H1 (cell line): ENCODE measurements at regions not wholly inside any gene's neighbourhood (a gene's known extent, or its start where the extent isn't known, plus 50 kb on each side); places are given as distances from the start of the nearest gene placed in this dataset.

Source experiments
- CTCF ChIA-PET: fragments of 300-600 bp; sonication (Branson Sonifier 250); formaldehyde crosslinking; loops from one replicate; lab custom pipeline; 2021; ENCODE audit not compliant: partially characterized antibody; lab: Charles Lee
- POLR2A ChIA-PET: fragments of 300-600 bp; sonication (Branson Sonifier 250); formaldehyde crosslinking; loops from one replicate; lab custom pipeline; 2021; ENCODE audit warnings: inconsistent platforms; ENCODE audit not compliant: partially characterized antibody; lab: Charles Lee
- DNase-seq, 2 experiments: peaks; one replicate each; pipeline versions ENCODE4 v3.0.0 to v3.0.0-alpha.2; 2010 to 2022; ENCODE audit warnings: low spot score in 2 of 2, low read depth in 1 of 2, mixed read lengths in 1 of 2
- FAIRE-seq: peaks from 2 replicates; lab custom pipeline; 2011; peaks lifted over from hg19 to GRCh38; lab: Jason Lieb, UNC
- H2AFZ ChIP-seq: 2 replicates; pipeline ENCODE4 v1.8.1; 2012; ENCODE audit warnings: low read length, inconsistent platforms
- H2AK5ac ChIP-seq: 2 replicates; pipeline ENCODE4 v1.6.1; 2013; ENCODE audit warnings: low read depth, low read length
- H2BK120ac ChIP-seq: replicated peaks from 2 replicates; pipeline ENCODE3; 2013; ENCODE audit warnings: low read depth, low read length, inconsistent platforms
- H2BK12ac ChIP-seq: 2 replicates; pipeline ENCODE4 v1.6.1; 2013; ENCODE audit warnings: low read depth, low read length
- H2BK15ac ChIP-seq: 2 replicates; pipeline ENCODE4 v1.6.1; 2013; ENCODE audit warnings: low read length
- H2BK20ac ChIP-seq: 2 replicates; pipeline ENCODE4 v1.6.1; 2013; ENCODE audit warnings: low read length
- H2BK5ac ChIP-seq: 2 replicates; pipeline ENCODE4 v1.6.1; 2013; ENCODE audit warnings: low read depth, low read length
- H3K14ac ChIP-seq: 2 replicates; pipeline ENCODE4 v1.6.1; 2013; ENCODE audit warnings: inconsistent platforms; ENCODE audit not compliant: insufficient read length
- H3K18ac ChIP-seq: 2 replicates; pipeline ENCODE4 v1.6.1; 2013; ENCODE audit warnings: low read length; ENCODE audit errors: extremely low read depth
- H3K23ac ChIP-seq: 2 replicates; pipeline ENCODE4 v1.6.1; 2013; ENCODE audit warnings: inconsistent platforms; ENCODE audit not compliant: insufficient read length
- H3K23me2 ChIP-seq: 2 replicates; pipeline ENCODE4 v1.6.1; 2013; ENCODE audit warnings: low read depth, low read length
- H3K27ac ChIP-seq: 2 replicates; pipeline ENCODE4 v1.6.1; 2011; ENCODE audit warnings: low read depth, low read length, inconsistent platforms
- H3K27me3 ChIP-seq, 4 experiments: replicated peaks in 1 of 4; 1 replicate in 1 of 4; 2 replicates in 3 of 4; pipeline versions ENCODE4 v1.6.1 to v1.8.1; 2011 to 2013; ENCODE audit warnings: low read length in 3 of 4, mild to moderate bottlenecking in 3 of 4, inconsistent platforms in 2 of 4, mixed read lengths in 2 of 4, moderate library complexity in 1 of 4; ENCODE audit not compliant: control insufficient read depth in 3 of 4, insufficient read depth in 3 of 4; ENCODE audit errors: extremely low read depth in 1 of 4
- H3K36me3 ChIP-seq, 4 experiments: 2 replicates each; pipeline versions ENCODE4 v1.6.1 to v1.8.1; 2011 to 2013; ENCODE audit warnings: mild to moderate bottlenecking in 4 of 4, low read length in 3 of 4, moderate library complexity in 2 of 4, control low read depth in 1 of 4, inconsistent platforms in 1 of 4; ENCODE audit not compliant: insufficient read depth in 4 of 4, control insufficient read depth in 2 of 4
- H3K4ac ChIP-seq: replicated peaks from 2 replicates; pipeline ENCODE3; 2013; ENCODE audit warnings: low read length, low read depth, mixed read lengths, inconsistent platforms; ENCODE audit not compliant: insufficient read length
- H3K4me1 ChIP-seq, 4 experiments: replicated peaks in 1 of 4; 1 replicate in 1 of 4; 2 replicates in 3 of 4; pipeline versions ENCODE4 v1.6.1 to v1.8.1; 2011 to 2013; ENCODE audit warnings: low read length in 3 of 4, inconsistent platforms in 2 of 4, mixed read lengths in 1 of 4; ENCODE audit not compliant: insufficient read depth in 4 of 4, control insufficient read depth in 3 of 4
- H3K4me2 ChIP-seq, 2 experiments: 2 replicates each; pipeline versions ENCODE4 v1.6.1 to v1.8.1; 2011 to 2013; ENCODE audit warnings: low read depth in 2 of 2, low read length in 2 of 2, control low read depth in 1 of 2, inconsistent platforms in 1 of 2, mild to moderate bottlenecking in 1 of 2; ENCODE audit not compliant: insufficient read depth in 1 of 2
- H3K4me3 ChIP-seq, 4 experiments: fragments of 200-600, 300-600 bp in 1 of 4; sonication (generic), shearing (Covaris generic), sonication (Bioruptor Twin) in 1 of 4; 2 replicates each; pipeline versions ENCODE4 v1.5.1 to v1.8.1; 2011 to 2016; ENCODE audit warnings: low read length in 4 of 4, low read depth in 3 of 4, control low read depth in 2 of 4, inconsistent platforms in 2 of 4, mild to moderate bottlenecking in 2 of 4, mixed read lengths in 1 of 4, moderate library complexity in 1 of 4; ENCODE audit not compliant: insufficient read depth in 2 of 4; ENCODE audit errors: extremely low read depth in 1 of 4
- H3K56ac ChIP-seq: replicated peaks from 2 replicates; pipeline ENCODE3; 2013; ENCODE audit warnings: low read depth, mild to moderate bottlenecking, mixed read lengths, low read length, inconsistent platforms; ENCODE audit not compliant: insufficient read length
- H3K79me1 ChIP-seq: 2 replicates; pipeline ENCODE4 v1.6.1; 2013; ENCODE audit warnings: low read depth, low read length, control low read depth
- H3K79me2 ChIP-seq, 2 experiments: 2 replicates each; pipeline versions ENCODE4 v1.6.1 to v1.8.1; 2012 to 2013; ENCODE audit warnings: low read length in 2 of 2, mild to moderate bottlenecking in 2 of 2, inconsistent platforms in 1 of 2; ENCODE audit not compliant: insufficient read depth in 2 of 2, control insufficient read depth in 1 of 2
- H3K9ac ChIP-seq, 4 experiments: replicated peaks in 1 of 4; 1 replicate in 1 of 4; 2 replicates in 3 of 4; pipeline versions ENCODE4 v1.6.1 to v1.8.1; 2011 to 2013; ENCODE audit warnings: low read depth in 3 of 4, low read length in 3 of 4, control low read depth in 2 of 4, mild to moderate bottlenecking in 2 of 4, moderate library complexity in 2 of 4, inconsistent platforms in 1 of 4; ENCODE audit errors: extremely low read depth in 1 of 4
- H3K9me3 ChIP-seq, 2 experiments: 2 replicates each; pipeline versions ENCODE4 v1.6.1 to v1.8.1; 2012 to 2013; ENCODE audit warnings: mild to moderate bottlenecking in 2 of 2, moderate library complexity in 2 of 2, control low read depth in 1 of 2, inconsistent platforms in 1 of 2, low read depth in 1 of 2, low read length in 1 of 2, mixed read lengths in 1 of 2; ENCODE audit not compliant: insufficient read depth in 2 of 2
- H4K20me1 ChIP-seq, 2 experiments: replicated peaks in 1 of 2; 2 replicates each; pipeline versions ENCODE3 to v1.8.1; 2011 to 2013; ENCODE audit warnings: inconsistent platforms in 2 of 2, low read length in 2 of 2, mild to moderate bottlenecking in 1 of 2; ENCODE audit not compliant: insufficient read depth in 2 of 2, control insufficient read depth in 1 of 2
- H4K5ac ChIP-seq: 2 replicates; pipeline ENCODE4 v1.6.1; 2013; ENCODE audit warnings: low read length, low read depth, mixed read lengths, inconsistent platforms; ENCODE audit not compliant: insufficient read length
- H4K8ac ChIP-seq: 2 replicates; pipeline ENCODE4 v1.8.0; 2013; ENCODE audit warnings: mild to moderate bottlenecking, moderate library complexity, low read length, inconsistent platforms; ENCODE audit not compliant: insufficient read depth; ENCODE audit errors: extremely low read depth
- H4K91ac ChIP-seq: replicated peaks from 2 replicates; pipeline ENCODE3; 2013; ENCODE audit warnings: low read length, mixed read lengths, inconsistent platforms; ENCODE audit not compliant: insufficient read length
- GTF2F1 ChIP-seq: IDR thresholded peaks from 2 replicates; pipeline ENCODE4 v1.6.1; 2012; ENCODE audit warnings: low read depth, low read length, improper control_type of control experiment, borderline replicate concordance
- WGBS, 2 experiments: shearing (Covaris generic) in 1 of 2; methylation state at CpG; one replicate each; pipeline versions ENCODE4 v1.1.6 to v1.1.7; 2013 to 2015; ENCODE audit warnings: low lambda C conversion rate in 2 of 2, mixed read lengths in 2 of 2, inconsistent platforms in 1 of 2, low coverage in 1 of 2, missing lambda C conversion rate in 1 of 2; ENCODE audit not compliant: insufficient replicate concordance in 2 of 2, insufficient coverage in 1 of 2, insufficient read length in 1 of 2; ENCODE audit errors: extremely low coverage in 1 of 2, missing lambda C conversion rate in 1 of 2; 5-methylcytosine and 5-hydroxymethylcytosine counted together

DNA sequence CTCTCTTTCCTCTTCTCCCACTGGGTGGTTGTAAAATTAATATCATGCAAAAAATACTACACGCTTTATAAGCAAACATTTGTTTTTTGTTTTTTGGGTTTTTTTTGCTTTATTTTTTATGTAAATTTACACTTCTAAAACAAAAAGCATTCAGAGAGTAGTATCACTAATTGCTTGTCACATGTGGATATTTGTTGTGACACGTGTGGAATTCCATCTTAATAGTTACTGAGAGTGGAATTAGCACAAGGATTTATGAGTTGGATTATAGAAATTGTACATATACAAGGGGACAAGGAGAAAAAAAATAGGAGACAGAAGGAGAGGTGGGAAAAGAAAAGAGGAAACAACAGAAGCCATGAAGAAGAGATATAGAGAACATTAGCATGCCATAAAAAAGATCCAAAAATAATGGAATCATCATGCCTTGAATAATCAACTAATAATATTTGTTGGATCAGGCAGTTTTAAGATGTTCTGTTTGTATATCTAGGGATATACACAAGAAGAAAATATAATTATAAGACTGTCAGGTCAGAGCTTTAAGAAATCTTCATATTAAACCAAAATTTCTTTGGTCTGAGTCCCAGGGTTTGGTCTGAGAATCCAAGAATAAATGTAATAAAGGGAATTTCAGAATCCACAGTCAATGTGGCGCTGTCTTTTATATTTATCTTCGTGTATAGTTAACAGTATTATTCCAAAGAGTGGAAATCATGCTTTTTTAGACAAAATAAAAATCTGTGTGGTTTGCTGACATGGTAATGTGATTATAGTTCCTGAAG, 98.5 kb upstream of the INTU start:
- no peaks in the 10 kb centered on the region for H3K23me2 ChIP-seq
- H4K8ac ChIP-seq, result no peak overlapping the region
- H3K79me1 ChIP-seq, result no peaks in the 10 kb centered on the region
- H3K36me3 ChIP-seq, result no peaks in the 10 kb centered on the region
- H3K4me1 ChIP-seq, result no peaks in the 10 kb centered on the region
- H2BK15ac ChIP-seq, result no peak overlapping the region
- DNase-seq, result no peak
- ChIA-PET CTCF (interaction anchor here (0.9 to 1.2 kb wide), 3 partner anchors 53 to 77 kb away, joined by 3 to 4 read pairs (median 3); no protein-coding TSS in a partner anchor), POLR2A (no interaction called here)
- H4K5ac ChIP-seq, result no peak overlapping the region
- H3K9me3 ChIP-seq, result no peaks in the 10 kb centered on the region
- 91% methylated on average over 4 of the region's 4 CpGs; no CpG with 5 or more reads in 1 of the 2 experiments for WGBS, 2 experiments
- H3K27me3 ChIP-seq, result no peaks in the 10 kb centered on the region
- no peak overlapping the region for H2BK12ac ChIP-seq
- no peak overlapping the region for H3K4me2 ChIP-seq
- no peak overlapping the region for H3K23ac ChIP-seq
- no peak overlapping the region for H3K14ac ChIP-seq
- H3K27ac ChIP-seq, result no peak overlapping the region
- no peak for FAIRE-seq
- H3K79me2 ChIP-seq, result no peaks in the 10 kb centered on the region
- H3K56ac ChIP-seq, result no peak overlapping the region
- no peak overlapping the region for H3K18ac ChIP-seq
- H2AFZ ChIP-seq, result no peak overlapping the region
- no peak overlapping the region for H2BK20ac ChIP-seq
- H3K9ac ChIP-seq, result no peak overlapping the region
- no peak overlapping the region for H4K91ac ChIP-seq
- no peak overlapping the region for H2AK5ac ChIP-seq
- H2BK120ac ChIP-seq, result no peak overlapping the region
- H3K4me3 ChIP-seq, result no peak overlapping the region
- no peak overlapping the region for H2BK5ac ChIP-seq
- H4K20me1 ChIP-seq, result no peaks in the 10 kb centered on the region
- no peak overlapping the region for H3K4ac ChIP-seq
- TF ChIP-seq GTF2F1, result no peak
